GM21529 (cell line): ENCODE measurements at regions not wholly inside any gene's neighbourhood (a gene's known extent, or its start where the extent isn't known, plus 50 kb on each side); places are given as distances from the start of the nearest gene placed in this dataset.

Experiments used
- ATAC-seq: cut with Tn5 transposase; IDR thresholded peaks from one replicate; pipeline ENCODE4 v1.9.1; 2021; ENCODE audit not compliant: unreplicated experiment

DNA sequence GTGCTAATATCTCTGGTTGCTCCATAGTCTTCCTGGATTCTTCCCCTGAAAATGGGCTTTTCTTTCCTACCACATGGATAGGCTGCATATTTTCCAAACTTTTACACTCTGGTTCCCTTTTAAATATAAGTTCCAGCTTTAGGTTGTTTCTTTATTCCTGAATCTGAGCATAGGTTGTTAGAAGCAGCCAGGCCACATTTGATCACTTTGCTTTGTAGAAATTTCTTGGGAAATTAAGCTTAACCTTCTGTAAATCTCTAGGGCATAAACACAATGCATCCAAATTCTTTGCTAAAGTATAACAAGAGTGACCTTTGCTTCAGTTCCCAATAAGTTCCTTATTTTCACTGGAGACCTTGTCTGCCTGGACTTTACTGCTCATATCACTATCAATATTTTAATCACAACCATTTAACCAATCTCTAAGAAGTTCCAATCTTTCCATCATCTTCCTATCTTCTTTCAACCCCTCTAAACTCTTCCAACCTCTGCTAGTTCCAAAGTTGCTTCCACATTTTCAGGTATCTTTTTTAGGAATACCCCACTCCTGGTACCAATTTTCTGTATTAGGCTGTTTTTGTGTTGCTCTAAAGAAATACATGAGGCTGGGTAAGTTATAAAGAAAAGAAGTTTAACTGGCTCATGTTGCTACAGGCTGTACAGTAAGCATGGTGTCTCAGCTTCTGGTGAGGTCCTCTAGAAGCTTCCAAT, 389.6 kb upstream of the HS6ST1 start:
- ATAC-seq, result no peak

DNA sequence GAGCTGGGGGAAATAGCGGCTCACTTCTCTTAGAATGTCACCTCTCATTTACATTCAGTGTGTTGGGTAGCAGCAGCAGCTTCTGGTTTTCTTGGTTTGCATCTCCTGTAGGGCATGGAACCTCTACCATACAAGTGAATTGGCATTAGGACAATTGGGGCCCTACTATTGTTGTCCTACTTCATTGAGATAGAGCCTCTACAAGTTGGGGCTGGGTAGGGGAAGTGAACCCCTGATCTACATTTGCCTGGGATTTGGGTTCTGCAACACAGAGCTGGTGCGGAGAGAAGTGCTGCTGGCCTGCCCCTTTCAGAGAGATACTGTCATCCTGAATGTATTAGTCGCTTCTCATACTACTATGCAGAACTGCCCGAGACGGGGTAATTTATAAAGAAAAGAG, 391.6 kb upstream of the HS6ST1 start:
- ATAC-seq, result no peak

DNA sequence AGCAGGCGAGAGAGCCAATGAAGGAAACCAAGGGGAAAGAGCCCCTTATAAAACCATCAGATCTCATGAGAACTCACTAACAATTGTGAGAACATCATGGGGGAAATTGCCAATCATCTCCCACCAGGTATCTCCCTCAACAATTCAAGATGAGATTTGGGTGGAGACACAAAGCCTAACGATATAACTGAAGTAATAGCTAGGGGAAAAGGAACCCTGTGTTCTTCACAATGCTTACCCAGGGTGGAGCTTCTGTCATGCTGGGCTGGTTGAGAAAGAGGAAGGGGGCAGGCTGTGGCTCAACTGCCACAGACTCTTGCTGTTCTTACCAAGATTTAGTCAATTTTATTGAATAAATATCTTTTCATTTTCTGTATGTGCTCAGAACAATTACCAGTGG, 392.1 kb upstream of the HS6ST1 start:
- no peak for ATAC-seq

DNA sequence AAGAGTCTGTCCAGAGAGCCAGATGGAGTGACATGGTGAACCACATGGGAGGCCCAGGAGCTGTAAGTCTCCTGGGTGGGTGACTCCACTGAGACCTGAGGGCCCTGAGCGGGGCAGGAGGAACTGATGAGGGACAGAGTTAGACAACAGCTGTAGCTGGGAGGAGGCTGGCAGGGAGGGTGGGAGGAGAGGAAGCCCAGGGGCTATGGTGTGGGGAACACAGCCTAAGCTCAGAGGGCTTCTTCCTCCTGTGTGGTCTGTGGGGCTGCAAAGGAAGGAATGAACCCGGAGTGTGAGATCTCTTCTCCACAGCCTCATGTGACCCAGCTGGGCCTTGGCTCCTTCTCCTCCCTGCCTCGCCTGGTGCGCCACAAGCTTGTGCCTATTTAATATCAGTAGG, 395.6 kb upstream of the HS6ST1 start:
- ATAC-seq, result no peak

DNA sequence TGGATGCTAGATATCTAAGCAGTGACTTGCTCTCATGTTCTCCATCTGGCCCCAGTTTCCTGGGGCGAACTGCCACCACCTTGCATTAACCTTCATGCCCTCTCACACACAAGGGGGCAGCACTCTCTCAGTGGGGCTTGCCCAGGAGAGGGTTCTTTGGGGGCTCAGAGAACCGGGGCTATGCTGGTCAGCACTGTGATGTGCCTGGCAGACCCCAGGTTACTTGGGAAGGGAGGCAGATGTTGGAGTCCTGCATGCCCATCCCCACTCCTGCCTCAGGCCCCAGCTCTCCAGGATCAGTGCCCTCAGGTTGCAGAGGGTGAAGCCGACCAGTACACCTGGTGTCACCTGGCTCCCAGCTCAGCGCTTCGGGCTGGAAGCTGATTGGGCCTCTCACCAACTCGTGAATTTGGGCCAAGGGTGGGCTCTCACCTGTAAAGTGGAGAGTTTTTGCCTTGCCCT, 396.2 kb upstream of the HS6ST1 start:
- no peak for ATAC-seq

DNA sequence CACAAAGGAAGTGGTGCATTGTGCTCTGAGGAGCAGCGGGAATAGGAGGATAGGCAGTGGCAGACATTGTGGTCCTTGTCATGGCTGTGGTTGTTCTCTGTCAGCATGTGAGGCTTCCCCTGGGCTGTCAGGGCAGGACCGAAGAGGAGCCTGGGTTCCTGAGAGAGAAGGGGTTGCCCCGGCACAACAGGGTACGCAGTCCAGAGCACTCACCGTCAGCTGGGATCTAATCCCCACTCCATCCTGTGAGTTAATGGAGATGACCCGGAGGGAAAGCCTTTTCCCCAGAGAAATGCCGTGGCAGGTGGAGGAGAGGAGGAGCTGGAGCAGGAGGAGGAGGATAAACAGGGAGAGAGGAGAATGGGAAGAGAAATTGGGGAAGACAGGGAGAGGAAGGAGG, 396.7 kb upstream of the HS6ST1 start:
- no peak for ATAC-seq

DNA sequence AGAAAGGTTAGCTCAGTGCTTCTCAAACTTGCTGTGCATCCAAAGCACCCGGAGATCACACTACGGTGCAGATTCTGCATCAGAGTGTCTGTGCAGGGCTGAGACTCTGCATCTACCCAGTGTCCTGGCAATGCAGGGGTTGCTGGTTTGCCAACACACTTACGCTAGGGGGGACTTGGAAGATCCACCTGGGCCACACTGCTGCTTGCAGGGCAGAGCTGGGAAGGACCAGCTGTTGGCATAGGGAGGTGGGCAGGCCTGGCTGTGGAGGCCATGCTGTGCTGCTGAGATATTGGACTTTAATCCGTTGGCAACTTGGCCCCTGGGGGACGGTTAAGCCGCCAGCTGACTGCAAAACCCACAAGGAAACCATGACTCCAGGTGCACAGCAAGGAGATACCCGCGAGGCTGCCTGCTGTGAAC, 397.6 kb upstream of the HS6ST1 start:
- ATAC-seq, result no peak

DNA sequence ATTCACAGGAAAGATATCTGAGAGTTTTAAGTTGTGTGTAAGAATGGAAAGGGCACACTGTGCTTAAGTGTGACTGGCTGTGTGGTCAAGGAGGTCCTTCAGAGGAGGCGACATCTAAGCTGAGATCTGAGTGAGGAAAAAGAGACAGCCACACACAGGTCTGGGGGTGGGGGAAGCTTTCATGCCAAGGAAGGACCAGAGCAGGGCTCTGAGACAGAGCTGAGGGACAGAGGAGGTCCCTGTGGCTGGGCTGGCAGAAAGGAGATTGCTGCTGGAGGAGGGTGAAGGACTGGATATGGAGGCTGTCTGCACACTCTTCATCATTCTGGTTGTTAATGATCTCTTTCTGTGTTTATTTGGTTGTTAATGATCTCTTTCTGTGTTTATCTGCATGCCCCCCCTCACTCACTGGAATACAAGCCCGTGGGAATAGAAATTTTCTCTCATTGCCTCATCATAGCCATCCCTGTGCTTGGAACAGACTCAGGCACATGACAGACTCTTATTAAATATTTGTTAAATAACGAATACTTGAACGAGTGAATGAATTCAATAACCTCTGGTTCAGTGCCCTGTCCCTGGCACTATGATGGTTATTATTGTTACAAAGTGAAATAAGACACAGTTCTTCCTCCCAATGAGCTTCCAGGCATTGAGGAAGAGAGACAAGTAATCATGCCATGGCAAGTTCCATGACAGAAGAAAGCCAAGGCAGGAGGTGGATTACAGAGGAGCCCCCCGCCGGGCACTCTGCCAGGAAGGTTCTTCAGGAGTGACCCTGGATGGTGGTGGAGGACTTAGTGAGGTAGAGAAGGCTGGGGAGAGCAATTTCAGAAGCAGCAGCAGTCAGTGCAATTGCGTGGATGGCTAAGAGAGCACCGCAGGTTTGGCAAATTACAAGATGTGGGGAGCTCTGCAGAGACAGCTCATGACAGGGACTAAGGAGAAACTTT, 399.4 kb upstream of the HS6ST1 start:
- ATAC-seq, result no peak

DNA sequence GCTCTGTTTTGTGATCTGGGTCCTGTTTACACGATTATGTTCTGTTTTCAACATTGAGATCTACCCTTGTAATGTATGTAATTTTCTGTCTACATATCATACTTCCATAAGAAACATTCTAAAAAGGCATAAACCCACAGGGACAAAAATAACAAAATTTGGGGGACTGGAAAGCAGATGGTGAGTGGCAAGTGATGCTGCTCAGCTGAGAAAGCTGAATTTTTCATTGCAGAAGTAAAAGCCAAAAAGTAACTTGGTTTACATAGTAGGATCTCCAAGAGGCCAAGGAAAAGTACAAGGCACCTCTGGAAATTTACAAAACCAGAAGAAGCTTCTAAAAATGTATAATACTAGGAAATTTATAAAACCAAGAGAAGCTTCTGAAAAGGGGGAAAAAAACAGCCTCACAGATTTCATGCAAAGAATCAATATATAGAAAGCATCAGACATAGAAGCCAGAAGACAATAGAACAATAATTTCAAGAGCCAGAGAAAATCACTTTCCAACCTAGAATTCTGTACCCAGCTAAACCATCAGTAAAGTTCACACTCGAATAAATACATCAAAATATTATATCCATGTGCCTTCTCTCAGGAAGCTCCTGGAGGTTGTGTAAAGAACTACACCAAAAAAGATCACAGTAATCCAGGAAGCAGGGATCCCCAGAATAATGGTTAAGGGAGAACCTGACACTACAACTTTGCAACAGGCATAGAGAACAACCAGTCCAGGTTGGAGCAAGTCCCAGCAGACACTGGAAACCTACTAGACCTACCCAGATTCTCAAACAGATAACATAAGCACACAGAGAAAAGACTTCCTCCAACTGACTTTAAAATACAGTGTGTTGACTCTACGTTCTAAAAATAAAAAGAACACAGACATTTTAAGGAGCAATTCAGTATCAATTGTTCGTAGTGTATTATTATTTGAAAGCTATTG, 401.7 kb upstream of the HS6ST1 start:
- no peak for ATAC-seq

DNA sequence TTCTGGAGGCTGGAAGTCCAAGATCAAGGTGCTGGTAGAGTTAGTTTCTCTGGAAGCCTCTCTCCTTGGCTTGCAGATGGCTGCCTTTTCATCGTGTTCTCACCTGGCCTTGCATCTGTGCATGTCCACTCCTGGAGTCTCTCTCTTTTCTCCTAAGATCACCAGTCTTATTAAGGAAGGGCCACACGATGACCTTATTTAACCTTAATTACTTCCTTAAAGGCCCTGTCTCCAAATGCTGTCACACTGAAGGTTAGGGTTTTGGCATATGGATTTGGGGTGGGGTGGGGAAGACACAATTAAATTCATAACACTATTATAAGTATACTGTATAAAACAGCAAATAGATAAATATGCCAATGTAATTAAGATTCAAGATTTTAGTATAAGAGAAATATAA, 402.4 kb upstream of the HS6ST1 start:
- no peak for ATAC-seq

DNA sequence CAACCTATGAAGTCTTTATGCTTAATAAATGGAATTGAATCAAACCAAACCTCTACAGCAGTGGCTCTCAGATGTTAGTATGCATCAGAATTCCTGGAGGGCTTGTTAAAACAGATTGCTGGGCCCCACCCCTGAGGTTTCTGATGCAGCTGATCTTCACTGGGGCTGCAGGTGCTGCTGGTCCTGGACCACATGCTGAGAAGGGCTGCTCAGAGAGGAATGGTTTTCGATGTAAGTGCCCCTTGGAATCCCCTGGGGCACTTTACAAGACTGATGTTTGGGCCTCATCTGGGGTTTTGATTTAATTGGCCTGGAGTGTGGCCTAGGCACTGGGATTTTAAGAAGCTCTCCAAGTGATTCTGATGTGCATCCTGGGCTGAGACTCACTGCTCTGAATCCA, 403.8 kb upstream of the HS6ST1 start:
- no peak for ATAC-seq

DNA sequence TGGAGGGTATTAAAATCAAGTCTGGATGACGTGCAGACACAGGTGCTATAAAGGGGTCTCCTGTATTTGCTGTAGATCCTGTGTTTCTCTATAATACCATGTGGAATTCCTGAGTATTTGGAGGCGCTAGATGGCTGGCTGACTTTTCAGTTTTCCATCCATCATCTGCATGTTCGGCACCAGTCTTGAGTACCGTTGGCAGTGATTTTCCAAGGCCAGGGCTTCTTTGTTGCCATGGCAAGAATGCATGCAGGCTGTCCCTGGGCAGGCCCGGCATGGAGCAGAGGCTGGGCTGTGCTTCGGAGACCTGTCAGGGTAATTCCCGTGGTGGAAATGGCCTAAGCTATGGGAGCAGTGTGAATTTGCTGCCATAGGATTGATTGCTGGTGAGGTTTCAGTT, 405.9 kb upstream of the HS6ST1 start:
- no peak for ATAC-seq

DNA sequence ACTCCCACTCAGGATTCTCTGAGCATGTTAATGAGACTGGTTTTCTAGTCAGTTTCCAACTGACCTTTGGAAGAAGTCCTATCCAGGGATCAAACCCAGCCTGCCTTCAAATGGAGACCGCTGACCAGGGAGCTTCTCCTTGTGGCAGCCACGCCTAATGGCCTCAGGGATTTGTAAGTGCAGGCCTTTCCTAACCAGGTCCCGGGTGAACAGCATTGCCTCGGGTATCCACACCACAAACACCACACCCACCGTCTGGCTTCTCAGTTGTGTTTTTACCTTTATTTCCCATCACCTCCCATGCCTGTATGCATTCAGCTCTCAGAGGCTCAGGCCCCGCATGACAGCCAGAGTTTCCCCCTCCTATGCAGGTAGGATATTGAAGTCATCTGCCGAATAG, 406.3 kb upstream of the HS6ST1 start:
- no peak for ATAC-seq

DNA sequence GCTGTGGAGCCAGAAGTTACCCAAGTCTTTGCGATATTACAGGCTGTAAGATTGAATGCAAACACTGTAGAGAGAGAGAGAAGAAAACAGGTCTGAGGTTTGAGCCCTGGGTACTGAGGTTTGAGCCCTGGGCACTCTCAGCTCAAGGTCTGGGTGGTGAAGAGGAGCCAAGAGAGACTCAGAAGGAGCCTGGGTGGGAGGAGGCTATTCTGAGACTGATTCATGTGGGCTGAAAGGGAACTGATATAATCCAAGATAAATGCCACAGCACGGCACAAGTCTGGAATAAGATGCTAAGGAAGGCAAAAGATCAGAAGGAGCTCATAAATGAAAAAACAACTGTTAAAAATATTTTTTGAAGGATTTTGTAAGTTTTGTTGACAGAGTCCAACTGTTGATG, 407.6 kb upstream of the HS6ST1 start:
- no peak for ATAC-seq

DNA sequence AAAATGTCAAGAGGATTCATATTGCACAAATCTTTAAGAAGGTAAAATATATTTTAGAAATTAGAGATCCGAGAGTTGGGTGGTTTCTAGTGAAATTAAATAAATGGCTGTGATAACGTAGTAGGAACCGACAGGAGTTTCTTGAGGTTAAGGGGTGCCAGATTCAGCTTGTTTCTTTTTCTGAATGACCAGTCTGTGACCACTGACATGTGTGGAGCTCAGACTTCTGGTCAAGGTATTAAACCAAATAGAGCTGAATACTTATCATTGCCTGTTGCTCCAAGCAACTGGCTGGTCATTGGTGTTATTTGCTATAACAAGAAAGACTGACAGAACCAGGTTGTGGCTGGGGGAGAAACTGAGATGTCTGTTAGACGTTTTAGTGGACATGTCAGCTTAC, 408.2 kb upstream of the HS6ST1 start:
- ATAC-seq, result peak; percentile 37

DNA sequence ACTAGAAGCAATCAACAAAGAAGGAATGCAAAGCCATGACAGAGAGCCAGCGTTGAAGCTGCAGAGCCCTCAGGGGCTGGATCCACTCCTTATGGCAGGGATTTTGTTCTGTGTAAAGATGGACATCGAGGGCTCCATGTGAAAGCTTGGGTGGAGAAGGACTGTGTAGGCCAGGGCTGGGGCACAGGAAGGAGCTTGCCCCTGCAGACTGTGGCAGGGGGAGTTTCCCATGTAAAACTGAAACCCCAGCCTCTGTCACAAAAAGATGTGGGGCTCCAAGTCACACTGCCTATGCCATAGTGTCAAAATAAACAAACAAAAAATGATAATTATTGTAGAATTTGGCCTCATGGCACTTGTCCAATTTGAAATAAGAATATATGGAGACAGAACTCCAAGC, 408.7 kb upstream of the HS6ST1 start:
- ATAC-seq, result peak; percentile 64

DNA sequence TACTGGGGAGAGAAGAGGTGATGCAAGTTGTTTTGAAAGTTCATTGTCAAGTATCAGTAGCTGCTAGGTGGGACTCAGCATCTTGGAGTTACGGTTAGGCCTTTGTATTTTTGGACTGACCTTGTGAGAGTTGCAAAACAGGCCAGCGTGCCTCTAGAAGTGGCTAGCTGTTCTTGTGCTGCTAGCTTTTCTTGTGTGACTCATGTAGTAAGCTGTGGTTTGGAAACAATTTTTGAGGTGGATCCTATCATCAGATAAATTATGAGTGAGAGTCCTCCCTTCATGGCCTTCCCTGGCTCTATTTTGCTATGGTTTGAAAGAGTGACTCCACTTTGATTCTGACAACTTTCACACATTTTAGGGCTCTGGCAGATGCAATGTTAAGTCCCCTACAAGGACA, 409.2 kb upstream of the HS6ST1 start:
- peak; percentile 55 for ATAC-seq

DNA sequence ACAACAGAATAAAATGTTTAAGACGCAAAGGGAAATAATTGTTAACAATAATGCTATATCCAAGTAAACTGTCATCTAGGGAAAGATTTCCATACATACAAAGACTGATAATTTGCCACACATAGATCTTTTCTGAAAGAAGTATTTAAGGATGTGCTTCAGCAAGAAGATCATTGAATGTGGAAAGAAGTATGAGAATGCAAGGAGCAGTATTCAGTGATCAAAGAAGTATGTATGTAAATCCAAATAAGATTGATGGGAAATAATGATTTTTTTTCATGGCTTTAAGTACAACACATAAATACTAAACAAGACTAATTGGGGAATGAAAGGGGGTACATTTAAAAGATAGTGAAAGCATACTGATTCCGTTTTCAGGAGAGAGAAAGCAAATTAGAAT, 410.4 kb upstream of the HS6ST1 start:
- ATAC-seq, result no peak

DNA sequence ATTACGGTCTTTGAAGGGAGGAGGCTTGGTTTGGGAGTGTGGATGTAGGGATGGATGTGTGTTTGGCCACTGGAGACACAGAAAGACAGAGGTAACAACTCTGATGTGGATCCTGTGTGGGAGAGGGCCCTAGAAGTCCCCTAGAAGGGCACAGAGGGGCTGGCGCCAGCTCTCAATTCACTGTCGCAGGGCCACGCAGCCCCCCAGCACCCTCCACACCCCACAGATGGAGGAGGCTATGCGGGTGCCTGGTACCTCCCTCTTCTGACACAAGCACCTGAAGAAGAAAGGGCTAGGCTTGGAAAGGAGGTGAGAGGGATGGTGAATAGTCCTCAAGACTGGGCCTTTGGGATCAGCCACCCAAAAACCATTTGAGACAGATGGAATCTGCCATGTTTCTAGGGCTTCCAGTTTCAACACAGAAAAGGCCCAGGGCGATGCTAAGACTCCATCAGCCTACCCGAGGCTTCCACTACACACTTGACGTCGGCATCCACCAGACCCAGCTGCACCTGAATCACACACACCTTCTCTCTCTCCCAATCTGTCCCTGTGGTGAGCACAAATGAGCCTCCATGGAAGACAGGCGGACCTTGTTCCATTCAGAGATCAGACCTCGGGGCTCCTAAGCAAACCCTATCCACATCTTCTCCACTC, 413.5 kb upstream of the HS6ST1 start:
- ATAC-seq, result no peak

DNA sequence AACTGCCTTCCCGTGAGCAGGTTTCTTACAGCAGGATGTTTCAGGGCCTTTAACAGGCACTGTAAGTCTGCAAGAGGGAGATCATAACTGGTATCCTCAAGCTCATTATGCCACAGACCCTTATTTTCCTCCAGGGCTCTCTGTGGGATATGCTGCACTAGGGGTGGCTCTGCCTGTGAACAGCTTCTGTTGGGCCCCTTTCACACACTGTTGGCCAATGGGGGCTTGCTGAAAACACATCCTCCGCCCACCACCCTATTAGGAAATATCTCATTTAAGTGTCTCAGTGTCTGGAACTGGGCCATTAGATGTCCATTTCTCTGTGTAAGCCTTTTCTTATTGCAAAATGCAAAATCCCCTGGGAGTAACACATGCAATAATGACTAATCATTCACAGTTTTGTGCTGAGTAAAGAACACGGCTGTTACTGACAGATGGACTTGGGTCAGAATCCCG, 414.3 kb upstream of the HS6ST1 start:
- peak; percentile 64 for ATAC-seq

DNA sequence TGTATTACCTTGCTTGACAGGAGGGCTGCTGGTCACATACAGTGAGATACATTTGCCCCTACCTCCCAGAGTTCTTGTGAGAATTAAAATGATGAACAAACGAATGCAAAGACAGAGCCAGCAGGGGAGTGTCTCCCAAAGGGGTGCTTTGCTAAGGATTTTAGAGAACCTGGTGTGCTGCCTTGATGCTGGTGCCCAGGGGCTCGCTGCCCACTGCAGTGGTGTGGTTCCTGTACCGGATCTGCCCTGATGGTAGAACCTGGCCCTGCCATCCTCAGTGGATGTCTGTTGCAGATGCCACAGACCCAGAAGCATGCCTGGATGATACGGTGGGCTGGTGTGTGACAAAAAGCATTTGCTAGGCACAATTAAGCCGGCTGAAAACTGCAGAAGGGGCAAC, 414.8 kb upstream of the HS6ST1 start:
- ATAC-seq, result no peak
